NCI-H2227 (cell line): ENCODE measurements at regions not wholly inside any gene's neighbourhood (a gene's known extent, or its start where the extent isn't known, plus 50 kb on each side); places are given as distances from the start of the nearest gene placed in this dataset.
"Not testable (repeated sequence)": the region's sequence is repeated elsewhere in the genome, so short reads cannot be mapped to it uniquely, and the experiment has no call there.

Source experiments
- DNase-seq: peaks from one replicate; lab custom pipeline; 2025; ENCODE audit not compliant: unreplicated experiment; lab: John Stamatoyannopoulos, UW

DNA sequence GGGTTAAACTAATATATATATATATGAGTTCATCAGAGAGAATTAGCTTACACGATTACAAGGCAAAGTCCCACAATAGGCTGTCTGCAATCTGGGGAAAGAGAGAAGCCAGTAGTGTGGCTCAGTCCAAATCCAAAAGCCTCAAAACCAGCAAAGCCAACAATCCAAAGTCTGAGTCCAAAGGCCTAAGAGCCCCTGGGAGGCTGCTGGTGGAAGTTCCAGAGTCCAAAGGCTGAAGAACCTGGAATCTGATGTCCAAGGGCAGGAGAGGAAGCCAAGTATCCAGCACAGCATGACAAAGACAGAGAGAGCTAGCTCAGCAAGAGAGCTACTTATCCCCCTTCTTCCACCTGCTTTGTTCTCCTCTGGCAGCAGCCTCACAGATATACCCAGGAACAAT lies 274.7 kb upstream of the ID4 start:
- DNase-seq: no peak

DNA sequence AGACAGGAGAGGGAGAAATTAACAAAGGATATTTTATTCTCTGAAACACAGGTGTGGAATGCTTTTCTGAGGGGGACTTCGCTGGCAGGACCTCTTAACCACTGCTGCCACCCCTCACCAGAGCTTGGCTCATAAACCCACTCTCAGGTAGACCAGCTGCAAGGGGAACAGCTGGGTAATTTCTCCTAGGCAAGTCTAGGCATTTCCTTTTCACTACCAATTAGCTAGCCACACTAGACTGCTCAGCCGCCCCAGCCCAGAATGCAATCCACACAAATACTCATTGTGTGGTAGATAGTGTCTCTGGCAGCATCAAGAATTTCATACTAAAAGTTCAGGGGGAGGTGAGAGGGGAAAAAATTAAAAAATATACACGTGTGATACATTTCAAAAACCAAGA lies 267.6 kb upstream of the ID4 start:
- DNase-seq: no peak

DNA sequence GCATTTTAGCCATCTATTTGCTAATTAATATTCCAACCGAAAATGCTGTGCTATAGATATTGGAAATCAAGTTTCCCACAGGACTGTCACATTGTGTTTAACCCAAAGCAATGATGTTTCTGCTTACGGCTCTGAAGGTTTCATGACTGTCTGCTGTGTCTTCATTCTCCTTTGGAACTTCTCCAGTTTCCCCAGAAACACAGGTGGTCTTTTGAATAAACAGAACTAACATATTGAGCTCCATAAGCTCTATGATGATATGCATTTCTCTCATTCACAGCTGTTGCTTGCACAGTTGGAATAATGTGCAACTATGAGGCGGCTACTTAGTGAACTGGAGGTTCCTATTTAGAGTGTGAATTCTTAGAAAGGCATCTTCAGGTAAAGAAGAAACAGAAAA lies 266.0 kb upstream of the ID4 start:
- DNase-seq: no peak

DNA sequence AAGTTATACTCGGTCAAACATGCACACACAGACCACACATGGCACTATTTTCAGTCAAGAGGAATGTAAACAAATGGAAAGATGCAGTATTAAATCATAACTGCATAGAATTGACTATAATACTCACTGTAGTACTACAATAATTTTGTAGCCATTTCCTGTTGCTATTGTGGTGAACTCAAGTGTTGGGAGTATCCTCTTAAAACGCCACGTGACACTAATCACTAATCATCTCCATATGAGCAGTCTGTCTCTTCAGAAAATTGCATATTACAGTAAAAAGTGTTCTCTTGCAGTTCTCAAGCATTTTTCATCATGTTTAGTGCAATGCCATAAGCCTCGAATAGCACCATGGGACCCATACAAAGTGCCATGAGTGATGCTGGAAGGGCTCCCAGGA lies 258.7 kb upstream of the ID4 start:
- no peak for DNase-seq

DNA sequence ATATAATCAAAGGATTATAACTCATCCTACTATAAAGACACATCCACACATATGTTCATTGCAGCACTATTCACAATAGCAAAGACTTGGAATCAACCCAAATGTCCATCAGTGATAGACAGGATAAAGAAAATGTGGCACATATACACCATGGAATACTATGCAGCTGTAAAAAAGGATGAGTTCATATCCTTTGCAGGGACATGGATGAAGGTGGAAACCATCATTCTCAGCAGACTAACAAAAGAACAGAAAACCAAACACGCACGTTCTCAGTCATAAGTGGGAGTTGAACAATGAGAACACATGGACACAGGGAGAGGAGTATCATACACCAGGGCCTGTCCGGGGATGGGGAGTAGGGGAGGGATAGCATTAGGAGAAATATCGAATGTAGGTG lies 253.0 kb upstream of the ID4 start:
- DNase-seq: not testable (repeated sequence)

DNA sequence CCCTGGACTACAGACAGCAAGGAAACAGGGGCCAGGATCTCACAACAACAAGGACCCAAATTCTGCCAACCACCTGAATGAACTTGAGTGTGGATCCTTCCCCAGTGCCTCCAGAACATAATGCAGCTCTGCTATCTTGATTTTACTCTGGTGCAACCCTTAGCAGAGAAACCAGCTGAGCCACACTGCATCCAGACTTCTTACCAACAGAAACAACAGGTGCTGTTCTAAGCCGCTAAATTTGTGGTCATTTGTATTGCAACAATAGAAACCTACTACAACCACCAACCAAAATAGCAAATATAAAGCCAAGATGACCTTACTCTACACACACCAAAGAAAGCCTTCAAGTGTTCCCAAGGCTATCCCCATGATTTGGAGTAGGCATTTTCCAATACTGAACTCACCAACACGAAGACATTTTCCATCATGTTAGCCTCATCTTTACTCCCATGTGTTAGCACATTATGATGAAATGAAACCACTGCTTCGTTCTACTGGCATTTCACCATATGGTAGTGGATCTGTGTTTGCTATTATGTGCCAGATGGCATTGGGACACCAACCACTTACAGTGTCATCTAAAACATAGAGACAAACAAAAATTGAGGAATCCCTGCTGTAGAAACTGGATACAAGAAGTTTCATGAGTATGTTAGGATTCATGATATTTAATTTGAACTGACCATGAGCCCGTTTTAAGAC lies 249.8 kb upstream of the ID4 start:
- DNase-seq: no peak

DNA sequence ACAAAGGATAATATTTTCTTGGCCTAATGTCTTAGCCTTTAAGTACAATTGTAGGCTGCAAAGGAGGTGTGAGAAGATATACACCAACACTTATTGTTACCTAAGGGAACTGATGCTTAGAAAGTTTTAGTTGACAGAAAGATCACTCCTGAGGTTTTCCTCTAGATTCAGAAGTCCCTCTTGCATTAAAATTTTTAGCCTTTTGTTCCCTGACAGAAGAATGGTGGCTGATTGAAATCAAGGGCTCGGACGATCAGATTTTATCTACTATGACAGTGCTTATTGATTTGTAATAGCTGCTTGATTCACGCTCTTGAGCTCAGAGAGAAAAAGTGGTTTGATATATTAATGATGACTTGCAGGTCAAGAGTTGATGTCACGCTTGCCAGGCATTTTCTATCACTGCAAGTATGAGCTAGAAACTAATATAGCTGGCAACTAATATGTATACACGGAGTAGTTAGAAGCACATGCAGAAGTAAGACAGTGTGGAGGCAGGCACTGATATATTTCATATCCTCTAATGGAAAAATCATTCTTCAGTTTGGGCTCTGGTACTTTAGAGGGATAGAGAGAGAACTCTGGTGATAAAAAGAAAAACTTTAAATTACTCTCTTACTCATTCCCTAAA lies 246.6 kb upstream of the ID4 start:
- no peak for DNase-seq

DNA sequence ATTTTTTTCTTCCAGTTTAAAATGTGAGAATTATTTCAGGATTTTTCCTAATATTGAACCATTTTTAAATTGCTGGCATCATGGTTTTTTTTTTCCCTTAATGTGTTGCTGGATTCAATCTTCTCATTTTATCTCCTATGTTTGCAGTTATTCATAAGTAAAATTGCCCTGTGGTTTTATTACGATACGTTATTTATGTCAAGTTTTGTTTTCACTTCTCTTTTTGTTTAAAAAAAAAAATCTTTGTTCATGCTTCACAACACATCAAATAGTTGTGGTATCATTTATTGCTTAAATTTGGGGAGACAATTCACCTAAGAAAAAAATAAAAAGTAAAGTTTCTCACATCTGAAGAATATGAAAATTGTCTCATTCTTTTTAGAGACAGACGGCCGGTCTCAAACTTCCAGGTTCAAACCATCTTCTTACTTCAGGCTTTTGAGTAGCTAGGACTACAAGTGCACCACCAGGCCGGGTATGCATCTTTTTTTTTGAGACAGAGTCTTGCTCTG lies 239.3 kb upstream of the ID4 start:
- DNase-seq: no peak

DNA sequence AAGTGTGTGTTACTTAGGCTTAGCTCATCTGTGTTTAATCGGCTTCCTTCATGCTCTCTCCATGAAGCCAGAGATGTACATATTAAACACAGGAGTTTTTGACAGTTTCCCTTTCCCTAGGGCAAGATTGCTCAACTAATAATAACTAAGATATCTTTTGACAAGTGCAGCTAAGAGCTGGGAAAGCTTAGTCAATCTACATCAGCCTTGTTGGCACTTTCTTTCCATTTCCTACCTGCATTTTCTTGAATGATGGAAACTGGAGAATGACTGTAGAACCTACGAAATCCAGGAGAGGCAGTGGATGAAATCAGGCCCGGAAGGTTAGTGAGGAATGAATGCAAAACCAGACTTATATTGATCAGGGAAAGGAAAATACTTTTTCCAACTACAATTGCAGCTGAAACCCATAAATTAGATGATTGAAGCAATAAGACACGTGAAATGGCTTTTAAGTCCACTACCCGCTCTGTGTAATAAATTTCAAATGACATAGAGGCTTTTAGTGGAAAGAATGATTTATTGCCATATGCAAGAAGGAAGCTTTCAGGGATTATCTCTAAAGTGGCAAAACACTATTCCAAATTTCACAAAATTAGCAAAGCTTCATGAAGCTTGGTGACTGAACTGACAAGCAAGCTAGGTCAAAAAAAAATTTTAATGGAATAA lies 237.2 kb upstream of the ID4 start:
- DNase-seq: no peak

DNA sequence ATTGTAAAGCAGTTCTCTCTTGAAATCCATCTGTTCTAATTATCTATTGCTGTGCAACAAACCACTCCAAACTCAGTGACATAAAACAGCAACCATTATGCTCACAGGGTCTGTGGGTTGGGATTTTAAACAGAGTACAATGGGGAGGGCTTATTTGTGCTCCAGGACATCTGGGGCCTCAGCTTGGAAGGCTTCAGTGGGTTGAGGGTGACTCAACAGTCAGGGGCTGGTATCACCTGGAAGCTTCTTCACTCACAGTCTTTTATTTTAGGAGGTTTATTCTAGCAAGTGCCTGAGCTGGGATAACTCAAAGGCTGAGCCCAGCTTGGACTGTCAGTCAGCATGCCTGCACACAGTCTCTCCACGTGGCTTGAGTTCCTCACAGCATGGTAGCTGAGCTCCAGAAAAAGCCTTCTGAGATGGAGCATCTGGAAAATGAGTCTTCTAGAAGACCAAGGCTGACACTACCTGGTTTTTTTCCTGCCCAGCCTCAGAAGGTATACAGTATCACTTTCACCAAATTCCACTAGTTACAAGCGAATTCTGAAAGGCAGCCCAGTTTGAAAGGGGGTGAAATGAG lies 234.6 kb upstream of the ID4 start:
- no peak for DNase-seq

DNA sequence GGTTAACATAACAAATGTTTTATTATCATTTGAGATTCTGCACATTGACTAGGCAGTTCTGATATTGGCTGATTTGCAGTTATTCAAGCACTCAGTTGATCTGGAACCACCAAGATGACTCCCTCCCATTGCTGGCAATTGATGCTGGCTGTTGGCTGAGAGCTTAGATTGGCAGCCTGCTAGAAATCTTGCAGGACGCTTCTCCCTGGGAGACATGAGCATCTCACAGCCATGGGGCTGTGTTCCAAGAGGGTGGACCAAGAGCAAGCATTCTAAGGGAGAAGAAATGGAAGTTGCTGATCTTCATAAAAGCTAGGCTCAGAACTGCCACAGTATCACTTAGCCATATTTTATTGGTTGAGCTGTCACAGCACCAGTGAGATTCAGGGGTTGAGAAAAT lies 233.4 kb upstream of the ID4 start:
- no peak for DNase-seq

DNA sequence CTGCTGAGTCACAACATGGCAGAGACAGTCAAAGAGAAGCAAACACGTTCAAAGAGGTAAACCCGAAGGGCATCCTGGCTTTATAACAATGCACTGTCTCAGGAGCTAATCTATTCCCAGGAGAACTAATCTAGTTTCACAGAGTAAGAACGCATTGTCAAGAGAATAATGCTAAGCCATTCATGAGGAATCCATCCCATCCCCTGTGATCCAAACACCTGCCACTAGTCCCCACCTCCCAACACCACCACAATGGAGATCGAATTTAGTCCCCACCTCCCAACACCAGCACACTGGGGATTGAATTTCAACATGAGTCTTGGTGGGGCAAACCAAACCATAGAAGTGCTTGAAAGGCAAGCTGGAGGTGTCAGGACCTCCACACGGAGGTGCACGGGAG lies 231.5 kb upstream of the ID4 start:
- no peak for DNase-seq

DNA sequence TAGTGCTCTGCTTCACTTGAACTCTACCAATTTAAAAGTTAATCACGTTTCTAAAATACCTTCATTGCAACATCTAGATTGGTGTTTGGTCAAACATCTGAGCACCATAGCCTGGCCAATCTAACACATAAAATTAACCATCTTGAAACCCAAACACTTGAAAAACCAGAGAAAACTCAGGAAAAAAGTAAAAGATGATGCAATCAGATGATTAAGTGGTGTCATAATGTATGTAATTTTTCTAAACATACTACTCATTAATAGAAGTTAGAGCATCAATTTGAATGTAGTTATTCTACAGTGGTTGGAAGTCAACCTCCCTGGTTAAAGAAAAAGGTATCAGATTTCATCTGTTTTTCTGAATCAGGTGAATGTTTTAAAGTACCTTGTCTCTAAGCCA lies 228.6 kb upstream of the ID4 start:
- no peak for DNase-seq

DNA sequence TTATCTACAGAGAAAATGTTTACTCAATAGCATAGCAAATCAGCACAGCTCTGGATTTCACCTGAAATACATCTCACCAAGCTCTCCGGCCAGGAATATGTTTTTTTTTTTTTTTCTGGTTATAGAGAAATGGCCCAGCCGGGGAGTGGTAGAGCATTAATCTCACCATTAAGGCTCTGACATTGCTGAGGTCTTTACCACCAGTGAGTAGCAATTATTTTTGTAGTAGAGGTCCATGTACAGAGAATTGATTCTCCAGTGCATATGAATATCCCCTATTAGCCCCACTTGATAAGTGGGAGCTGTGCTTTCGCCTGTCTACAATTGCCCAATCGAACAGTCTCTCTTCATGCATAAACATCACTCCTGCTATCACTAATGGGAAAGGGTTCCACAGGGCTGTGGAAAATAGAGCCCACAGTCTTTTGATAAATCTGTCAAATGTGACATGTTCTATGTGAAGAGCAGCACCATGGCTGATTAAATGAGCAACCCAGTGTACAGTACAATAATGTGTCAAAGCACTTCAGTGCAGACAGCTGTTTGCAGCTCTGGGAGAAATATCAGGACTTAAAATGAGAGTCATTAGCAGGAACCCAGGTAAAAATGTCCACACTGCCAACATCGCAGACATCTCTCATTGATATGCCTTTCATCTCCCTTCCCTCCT lies 227.1 kb upstream of the ID4 start:
- no peak for DNase-seq

DNA sequence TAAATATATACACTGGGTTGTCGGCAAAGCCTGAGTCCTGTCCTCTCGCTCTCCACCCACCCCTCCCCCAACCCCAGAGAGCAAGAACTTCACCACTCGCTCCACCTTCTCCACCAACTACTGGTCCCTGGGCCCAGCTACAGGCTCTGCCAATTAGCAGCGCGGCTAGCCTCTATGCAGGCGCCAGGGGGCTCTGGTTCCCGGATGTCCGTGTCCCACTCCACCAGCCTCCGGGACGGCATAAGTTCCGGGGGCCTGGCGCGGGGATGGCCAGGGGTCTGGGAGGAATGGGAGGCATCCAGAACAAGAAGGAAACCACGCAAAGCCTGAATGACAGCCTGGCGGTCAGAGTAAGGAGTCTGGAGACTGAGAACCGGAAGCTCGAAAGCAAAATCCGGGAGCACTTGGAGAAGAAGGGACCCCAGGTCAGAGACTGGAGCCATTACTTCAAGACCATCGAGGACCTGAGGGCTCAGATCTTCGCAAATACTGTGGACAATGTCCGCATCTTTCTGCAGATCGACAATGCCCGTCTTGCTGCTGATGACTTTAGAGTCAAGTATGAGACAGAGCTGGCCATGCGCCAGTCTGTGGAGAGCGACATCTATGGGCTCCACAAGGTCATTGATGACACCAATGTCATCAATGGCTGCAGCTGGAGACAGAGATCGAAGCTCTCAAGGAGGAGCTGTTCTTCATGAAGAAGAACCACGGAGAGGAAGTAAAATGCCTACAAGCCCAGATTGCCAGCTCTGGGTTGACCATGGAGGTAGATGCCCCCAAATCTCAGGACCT lies 224.3 kb upstream of the ID4 start:
- DNase-seq: not testable (repeated sequence)

DNA sequence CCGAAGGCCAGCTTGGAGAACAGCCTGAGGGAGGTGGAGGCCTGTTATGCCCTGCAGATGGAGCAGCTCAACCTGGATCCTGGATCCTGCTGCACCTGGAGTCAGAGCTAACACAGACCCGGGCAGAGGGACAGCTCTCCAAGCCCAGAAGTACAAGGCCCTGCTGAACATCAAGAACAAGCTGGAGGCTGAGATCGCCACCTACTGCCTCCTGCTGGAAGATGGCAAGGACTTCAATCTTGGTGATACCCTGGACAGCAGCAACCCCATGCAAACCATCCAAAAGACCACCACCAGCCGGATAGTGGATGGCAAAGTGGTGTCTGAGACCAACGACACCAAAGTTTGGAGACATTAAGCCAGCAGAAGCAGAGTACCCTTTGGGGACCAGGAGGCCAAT lies 223.5 kb upstream of the ID4 start:
- no peak for DNase-seq

DNA sequence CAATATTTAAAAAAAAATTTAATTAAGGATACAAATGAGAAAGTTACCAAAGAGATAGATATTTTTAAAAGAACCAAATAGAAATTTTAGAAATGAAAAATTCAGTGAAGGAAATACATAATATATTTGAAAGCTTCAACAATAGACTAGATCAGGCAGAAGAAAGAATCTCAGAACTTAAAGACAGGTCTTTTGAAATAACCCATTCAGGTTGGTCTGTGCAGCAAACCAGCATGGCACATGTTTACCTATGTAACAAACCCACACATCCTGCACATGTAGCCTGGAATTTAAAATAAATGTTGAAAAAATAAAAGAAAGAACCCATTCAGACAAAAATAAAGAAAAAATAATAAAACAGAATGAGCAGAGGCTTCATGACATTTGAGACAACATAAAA lies 221.1 kb upstream of the ID4 start:
- no peak for DNase-seq

DNA sequence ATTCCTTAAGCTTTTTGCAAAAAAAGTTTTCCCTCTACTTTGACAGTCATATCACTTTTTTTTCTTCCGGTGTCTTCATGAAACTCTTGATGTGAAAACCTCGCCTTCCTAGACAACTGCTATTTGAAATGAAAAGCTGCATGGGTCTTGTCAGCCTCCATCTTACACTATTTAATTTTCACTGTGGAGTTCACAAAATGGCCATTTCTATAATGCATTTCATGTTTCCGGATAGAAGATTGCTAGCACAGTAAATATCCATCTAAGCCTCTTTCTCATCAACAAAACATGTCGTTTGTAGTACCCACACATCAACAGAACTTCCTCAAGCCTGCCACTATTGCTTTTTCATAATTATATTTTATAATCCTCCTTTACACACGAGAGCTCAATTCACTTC lies 204.9 kb upstream of the ID4 start:
- DNase-seq: no peak

DNA sequence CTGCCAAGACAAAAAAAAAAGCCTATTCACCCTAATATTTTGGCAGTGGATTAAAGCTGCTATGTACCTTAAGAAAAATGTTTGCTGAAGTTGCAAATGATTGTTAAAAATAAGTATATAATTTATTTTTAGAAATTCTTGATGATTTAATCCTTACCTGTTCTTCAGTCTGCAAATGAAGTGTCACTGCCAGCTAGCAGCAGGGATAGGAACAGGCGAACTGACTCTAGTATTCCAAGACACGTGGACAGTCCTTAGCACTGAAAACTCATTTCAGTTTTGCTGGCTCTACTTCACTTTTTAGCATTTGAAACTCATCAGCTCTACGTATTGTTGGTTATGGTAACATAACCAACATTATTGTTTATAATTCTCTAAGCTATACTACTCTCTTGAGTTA lies 204.4 kb upstream of the ID4 start:
- DNase-seq: no peak

DNA sequence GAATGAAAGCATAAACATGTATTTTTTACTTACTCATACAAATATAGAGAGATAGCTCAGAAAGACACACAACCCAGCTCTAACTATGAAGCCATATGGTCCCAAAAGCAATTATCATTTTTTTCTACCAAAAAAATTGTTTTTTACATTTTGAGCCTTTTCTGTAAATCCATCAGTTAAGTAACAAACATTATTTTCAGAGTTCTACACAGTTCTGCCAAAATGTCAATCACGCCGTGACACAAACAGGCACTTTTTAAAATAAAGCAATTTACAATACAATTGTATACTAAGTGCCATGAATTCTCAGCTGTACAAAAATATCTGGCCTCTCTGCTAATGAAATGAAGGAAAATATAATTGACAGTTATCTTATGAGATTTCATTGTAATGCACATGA lies 201.4 kb upstream of the ID4 start:
- DNase-seq: no peak

DNA sequence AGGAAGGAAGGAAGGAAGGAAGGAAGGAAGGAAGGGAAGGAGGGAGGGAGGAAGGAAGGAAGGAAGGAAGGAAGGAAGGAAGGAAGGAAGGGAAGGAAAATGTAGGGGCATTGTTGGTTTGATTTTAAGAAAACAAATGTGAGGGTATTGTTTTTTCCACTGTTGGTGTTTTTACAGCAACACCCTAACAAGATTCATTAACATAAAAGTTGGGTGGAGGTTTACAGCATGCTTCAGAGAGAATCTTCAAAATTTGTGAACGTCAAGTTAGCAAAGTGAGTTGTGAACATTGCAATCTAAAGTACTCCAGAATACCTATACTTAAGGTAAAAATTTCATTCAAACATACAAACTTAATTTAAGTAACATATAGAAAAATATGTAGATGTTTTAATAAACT lies 200.2 kb upstream of the ID4 start:
- DNase-seq: no peak
